RPMI8226 (cell line): ENCODE measurements at regions not wholly inside any gene's neighbourhood (a gene's known extent, or its start where the extent isn't known, plus 50 kb on each side); places are given as distances from the start of the nearest gene placed in this dataset.
"Not testable (repeated sequence)": the region's sequence is repeated elsewhere in the genome, so short reads cannot be mapped to it uniquely, and the experiment has no call there.

Experiments
- DNase-seq: peaks from one replicate; pipeline ENCODE4 v3.0.0-alpha.2; 2015

- DNase-seq: no peak
Measured at GRCh38 chr6:4655196-4656025, 120.8 kb upstream of the CDYL start.

DNA sequence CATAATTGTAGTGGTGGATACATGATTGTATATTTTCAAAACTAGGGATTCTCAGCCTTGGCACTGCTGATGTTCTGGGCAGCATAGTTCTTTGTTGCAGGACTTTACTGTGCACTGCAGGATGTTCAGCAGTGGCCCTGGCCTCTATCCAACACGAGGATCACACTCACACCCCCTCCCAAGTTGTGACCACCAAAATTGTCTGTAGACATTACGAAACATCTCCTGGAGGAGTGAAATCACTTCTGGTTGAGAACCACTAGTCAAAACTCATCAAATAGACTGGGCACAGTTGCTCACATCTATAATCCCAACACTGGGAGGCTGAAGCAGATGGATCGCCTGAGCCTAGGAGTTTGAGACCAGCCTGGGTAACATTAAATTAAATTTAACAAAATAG, 123.1 kb upstream of the CDYL start:
- no peak for DNase-seq

DNA sequence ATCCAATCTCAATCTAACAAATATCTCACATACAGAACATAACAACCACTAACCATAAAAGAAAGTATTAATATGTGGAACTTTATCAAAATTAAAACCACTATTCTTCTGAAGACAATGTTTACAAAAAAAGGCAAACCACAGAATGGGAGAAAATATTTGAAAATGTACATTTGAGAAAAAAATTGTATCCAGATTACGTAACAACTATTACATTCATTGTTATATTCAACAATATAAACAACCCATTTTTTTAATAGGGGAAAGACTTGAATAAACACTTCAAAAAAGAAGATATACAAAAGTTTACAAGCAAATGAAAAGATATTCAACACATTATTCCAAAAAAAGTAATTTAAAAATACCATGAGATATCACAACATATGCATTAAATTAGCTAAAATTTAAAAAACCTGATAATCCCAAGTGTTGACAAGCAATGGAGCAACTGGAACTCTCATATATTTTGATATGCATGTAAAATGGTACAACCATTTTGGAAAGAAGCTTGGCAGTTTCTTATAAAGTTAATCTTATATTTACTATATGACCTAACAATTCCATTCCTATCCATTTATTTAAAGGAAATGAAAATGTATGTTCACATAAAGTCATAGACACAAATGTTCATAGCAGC, 124.3 kb upstream of the CDYL start:
- no peak for DNase-seq

- DNase-seq: no peak
Measured at GRCh38 chr6:4649728-4650127, 126.5 kb upstream of the CDYL start.

GRCh38 chr6:4647414-4648365, 128.5 kb upstream of the CDYL start:
- peak; percentile 31 for DNase-seq

DNA sequence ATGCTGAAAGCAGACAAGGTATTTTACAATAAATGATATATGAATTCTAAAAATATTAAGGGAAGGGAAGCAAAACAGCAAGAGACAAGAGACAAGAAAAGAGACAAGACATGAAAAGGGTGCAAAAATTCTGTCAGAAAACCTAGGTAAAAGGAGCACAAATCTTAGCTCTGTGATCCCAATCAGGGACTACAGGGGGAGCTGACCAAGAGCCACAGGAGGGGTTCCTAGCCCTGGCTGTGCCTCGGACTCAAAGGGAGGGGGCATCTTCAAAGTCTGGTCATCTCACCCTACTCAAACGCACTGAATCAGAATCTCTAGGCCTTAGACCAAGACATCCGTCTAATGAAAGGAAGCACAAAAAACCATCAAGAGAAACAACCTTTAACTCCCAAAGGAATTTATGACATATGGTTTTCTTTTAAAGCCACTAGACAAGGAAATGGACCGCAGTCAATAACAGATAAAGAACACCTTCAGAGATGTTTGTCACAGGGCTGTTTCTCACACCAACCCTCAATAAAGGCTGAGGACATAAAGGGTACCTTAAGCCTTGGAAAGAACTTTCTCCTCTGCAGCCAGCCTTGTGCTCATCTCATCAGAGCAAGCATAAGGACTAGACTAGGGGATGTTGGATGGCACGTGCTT, 130.4 kb upstream of the CDYL start:
- no peak for DNase-seq

- DNase-seq: no peak
Measured at GRCh38 chr6:4644996-4645395, 131.2 kb upstream of the CDYL start.

DNA sequence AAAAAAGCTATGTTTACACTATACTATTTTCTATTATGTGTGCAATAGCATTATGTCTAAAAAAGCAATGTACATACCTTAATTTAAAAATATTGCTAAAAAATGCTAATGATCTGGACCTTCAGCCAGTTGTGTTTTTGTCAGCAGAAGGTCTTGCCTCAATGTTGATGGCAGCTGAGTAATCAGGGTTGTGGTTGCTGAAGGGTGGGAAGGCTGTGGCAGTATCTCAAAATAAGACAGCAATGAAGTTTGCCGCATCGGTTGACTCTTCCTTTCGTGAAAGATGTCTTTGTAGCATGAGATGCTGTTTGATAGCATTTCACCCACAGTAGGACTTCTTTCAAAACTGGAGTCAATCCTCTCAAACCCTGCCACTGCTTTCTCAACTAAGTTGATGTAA, 134.7 kb upstream of the CDYL start:
- DNase-seq: no peak

- DNase-seq: no peak
Measured at GRCh38 chr6:4640139-4640538, 136.1 kb upstream of the CDYL start.

DNA sequence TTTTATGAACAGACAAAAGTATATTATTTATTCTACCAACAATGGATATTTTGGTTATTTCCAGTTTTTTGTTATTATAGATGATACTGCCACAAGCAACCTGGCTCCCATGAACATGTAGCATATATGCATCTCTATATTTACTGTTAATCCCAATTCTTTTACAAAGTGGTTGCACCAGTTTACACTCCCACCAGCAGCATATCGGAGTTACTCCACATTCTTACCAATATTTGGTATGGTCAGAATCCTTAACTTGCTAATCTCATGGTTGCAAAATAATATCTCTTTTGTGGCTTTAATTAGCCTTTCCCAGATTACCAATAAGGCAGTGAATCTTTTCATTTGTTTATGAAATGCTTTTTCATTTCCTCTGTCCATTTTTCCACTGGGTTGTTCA, 137.6 kb upstream of the CDYL start:
- no peak for DNase-seq

DNA sequence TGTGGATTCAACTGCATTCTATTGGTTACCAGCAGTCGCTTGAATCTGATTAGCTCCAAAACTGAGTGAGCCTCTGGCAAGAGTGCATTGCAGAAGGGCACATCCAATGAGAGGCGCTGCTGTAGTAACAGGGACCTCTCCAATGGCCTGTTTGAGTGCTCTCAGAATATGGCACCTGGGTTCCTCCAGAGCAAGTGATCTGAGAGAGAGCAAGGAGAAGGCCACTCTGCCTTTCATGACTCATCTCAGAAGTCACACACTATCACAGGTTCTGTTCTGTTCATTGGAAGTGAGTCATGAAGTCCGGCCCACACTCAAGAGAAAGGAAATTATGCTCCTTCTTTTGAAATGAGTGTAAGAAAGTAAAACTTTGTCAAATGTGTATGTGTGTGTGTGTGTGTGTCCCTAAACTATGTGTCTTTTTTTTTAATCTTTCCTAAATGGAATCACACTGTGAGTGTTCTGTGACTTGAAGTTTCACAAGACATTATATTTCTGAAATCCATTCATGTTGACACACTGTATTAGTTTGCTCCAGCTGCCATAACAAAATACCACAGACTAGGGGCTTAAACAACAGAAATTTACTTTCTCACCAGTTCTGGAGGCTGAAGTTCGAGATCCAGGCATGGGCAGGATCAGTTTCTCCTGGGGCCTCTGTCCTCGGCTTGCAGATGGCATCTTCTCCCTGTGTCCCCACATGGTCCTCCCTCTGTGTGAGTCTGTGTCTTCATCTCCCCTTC, 138.3 kb upstream of the CDYL start:
- DNase-seq: no peak

GRCh38 chr6:4636881-4637224, 139.4 kb upstream of the CDYL start:
- DNase-seq: no peak

DNA sequence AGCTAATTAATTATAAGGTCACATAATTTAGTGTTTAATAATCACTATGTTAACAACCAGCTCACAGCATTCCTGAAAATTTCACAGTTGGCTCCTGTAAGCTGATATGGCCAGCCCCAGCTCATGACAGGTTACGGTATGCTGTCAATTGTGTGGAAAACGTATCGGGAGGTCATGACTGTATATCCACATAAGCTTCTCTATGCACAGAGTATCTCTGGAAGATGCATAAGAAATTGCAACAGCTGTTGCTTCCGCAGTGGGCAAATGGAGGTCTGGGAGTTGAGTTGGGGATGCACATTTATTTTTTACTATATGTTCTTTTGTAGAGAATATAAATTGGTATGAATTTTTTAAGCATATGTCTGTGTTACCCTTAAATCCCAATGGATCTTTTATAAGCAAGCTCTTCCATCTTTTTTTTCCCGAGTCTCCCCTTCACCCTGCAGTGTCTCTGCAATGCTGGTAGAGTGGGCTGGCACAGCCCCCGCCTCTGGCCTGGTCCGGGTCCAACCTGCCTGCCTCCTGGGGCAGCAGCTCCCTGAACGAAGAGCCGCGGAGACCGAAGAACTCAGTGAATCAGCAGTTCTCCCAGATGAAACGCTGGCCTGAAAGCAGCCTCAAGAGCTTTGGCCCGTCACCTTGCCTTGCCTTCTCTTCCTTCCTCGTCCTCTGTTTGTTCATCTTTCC, 139.9 kb upstream of the CDYL start:
- no peak for DNase-seq

DNA sequence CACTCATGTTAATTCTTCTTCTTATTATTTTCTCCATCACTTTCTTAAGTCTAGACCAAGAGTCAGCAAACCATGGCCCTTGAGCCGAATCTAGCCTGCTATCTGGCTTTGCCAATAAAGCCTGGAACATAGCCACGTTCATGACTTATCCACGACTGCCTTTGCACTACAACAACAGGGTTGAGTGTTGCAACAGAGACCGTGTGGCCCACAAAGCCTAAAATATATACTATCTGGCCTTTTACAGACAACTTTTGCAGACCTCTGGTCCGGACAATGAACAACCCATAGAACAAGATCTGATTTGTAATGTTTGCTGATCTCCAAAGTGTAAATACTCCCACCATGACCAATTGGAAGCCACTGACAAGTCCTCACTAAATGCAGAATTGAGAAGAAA, 140.5 kb upstream of the CDYL start:
- DNase-seq: no peak

- no peak for DNase-seq
Measured at GRCh38 chr6:4632421-4632820, 143.8 kb upstream of the CDYL start.

DNA sequence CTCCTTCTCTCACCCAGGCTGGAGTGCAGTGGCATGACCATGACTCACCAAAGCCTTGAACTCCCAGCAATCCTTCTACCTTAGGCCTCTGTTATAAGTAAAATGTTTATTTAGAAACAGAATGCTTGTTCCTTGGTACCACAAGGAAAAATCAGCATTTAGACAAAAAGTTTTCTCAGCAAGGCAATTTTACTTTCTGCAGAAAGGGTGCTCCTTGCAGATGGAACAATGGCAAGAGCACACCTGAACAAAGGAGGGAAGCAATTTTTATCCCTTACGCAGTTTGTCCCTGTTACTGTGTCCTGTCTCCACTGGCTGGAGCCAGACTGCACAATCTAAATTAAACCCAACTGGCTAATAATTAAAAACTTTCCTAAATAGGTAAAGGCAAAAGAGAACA, 146.4 kb upstream of the CDYL start:
- DNase-seq: not testable (repeated sequence)

GRCh38 chr6:4625557-4625956, 150.6 kb upstream of the CDYL start:
- no peak for DNase-seq

GRCh38 chr6:4624726-4625125, 151.5 kb upstream of the CDYL start:
- no peak for DNase-seq

DNA sequence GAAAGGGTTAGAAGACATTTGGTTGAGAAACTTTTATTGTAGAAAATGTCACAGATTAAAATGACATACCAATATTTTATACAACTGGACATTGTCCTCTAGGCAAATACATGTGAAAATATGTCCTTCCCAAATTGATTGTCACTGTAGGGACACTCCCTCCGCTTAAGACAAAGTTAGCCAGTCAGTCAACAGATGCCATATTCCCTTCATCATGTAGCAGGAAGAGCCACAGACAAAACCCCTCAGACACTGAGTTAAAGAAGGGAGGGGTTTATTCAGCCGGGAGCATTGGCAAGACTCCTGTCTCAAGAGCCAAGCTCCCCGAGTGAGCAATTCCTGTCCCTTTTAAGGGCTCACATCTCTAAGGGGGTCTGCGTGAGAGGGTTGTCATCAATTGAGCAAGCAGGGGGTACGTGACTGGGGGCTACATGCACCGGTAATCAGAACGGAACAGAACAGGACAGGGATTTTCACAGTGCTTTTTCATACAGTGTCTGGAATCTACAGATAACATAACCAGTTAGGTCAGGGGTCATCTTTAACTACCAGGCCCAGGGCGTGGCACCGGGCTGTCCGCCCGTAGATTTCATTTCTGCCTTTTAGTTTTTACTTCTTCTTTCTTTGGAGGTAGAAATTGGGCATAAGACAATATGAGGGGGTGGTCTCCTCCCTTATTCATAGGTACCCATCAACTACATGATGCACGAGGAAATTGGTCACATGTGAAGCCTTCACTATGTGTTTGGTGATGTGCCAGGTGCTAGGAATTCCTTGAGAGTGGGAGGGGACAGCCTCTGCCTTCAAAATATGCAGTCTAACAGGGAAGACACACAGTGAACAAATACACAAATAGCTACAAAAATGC, 155.7 kb upstream of the CDYL start:
- no peak for DNase-seq

GRCh38 chr6:4616311-4616710, 159.9 kb upstream of the CDYL start:
- no peak for DNase-seq

DNA sequence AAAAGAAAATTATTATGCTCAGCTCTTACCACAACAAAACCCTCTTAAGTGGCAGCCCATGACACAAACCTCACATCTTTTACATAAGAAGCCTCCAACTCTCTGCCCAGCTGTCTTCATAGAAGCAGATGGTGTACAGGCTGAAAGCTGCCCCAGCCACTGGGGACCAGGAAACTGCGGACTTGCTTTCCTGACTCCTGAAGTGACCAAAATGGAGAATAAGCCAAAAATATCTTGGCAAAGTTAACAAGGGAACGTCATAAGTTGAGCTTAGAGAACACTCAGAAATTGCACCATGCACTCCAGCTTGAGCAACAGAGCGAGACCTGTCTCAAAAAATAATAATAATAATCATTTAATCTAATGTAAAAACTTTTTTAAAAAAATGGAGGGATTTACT, 160.3 kb upstream of the CDYL start:
- DNase-seq: no peak
